ENCODE measurements at regions not wholly inside any gene's neighbourhood (a gene's known extent, or its start where the extent isn't known, plus 50 kb on each side); places are given as distances from the start of the nearest gene placed in this dataset.
A peak's percentile ranks its signal among the peaks of the same experiment; 100 is the strongest.

DNA sequence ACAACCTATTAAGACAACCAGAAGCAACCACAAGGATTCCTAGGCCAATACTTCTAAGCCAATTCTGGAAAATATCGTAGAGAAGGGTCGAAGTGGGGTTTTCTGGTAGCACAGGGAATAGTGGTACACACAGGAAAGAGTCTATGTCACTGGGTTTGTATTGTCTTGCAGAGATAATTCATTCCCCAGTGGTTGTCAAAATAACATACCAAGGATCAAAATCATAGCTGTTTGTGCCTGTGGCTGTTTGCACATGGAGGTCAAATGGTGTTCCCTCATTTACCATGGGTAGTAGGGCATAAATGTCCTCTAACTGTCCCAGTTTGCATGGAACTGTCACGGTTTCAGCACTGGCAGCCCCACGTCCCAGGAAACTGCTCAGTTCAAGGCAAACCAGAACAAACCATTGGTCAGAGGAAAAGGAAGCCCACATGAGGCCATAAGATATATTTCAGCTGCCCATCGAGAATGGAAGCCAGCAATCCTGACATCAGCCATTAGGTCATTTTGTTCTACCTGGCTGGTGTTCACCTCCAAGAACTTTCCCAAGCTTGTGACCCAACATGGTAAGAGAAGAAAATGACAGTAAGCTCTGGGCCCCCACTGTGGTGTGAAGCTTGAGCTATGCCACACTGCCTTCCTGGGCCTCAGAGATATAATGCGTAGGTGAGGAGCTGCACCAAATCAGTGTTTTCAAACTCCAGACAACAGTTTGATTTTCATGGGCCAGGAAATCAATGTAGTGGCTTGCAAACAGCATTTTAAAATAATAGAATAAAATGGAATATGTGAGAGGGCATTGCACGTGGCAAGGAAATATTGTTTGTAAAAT, 53.9 kb upstream of the NFE2L3 start:
- no peak for TF ChIP-seq POLR2A (IDR thresholded peaks at IDR 0.05; ENCODE audit: low read depth, low read length)
- TF ChIP-seq TAF1 (IDR thresholded peaks at IDR 0.05; ENCODE audit: borderline replicate concordance, low read depth, low read length) = no peak
- TF ChIP-seq POLR2AphosphoS5 (IDR thresholded peaks at IDR 0.05; ENCODE audit: low read depth, low read length) = no peak
- FAIRE-seq = no peak
- DNase-seq (ENCODE audit: insufficient read length) = no peak

DNA sequence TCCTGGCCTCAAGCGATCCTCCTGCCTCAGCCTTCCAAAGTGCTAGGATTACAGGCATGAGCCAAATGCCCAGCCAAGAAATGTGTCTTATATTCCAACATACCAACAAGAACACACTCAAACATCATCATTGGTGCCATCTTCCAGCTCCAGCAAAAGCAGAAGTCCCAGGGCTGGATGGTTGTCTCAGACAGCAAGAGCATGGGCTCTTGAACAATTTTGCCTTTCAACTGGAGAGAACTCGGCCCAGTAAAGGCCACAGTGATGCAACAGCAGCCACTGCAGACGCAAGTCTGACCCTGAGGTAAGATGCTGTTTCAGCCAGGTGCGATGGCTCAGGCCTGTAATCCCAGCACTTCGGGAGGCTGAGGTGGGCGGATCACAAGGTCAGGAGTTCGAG, 52.8 kb upstream of the NFE2L3 start:
- TF ChIP-seq POLR2AphosphoS5 (IDR thresholded peaks at IDR 0.05; ENCODE audit: low read depth, low read length) (no peak), POLR2A (IDR thresholded peaks at IDR 0.05; ENCODE audit: low read depth, low read length) (no peak), TAF1 (IDR thresholded peaks at IDR 0.05; ENCODE audit: borderline replicate concordance, low read depth, low read length) (no peak)
- DNase-seq (ENCODE audit: insufficient read length) (no peak), FAIRE-seq (no peak)

- no peak for FAIRE-seq
- DNase-seq (ENCODE audit: insufficient read length) = no peak
- TF ChIP-seq TAF1 (IDR thresholded peaks at IDR 0.05; ENCODE audit: borderline replicate concordance, low read depth, low read length) = no peak
- no peak for TF ChIP-seq POLR2A (IDR thresholded peaks at IDR 0.05; ENCODE audit: low read depth, low read length)
- TF ChIP-seq POLR2AphosphoS5 (IDR thresholded peaks at IDR 0.05; ENCODE audit: low read depth, low read length) = no peak
Observed at GRCh38 chr7:26100406-26101339, 51.3 kb upstream of the NFE2L3 start.

DNA sequence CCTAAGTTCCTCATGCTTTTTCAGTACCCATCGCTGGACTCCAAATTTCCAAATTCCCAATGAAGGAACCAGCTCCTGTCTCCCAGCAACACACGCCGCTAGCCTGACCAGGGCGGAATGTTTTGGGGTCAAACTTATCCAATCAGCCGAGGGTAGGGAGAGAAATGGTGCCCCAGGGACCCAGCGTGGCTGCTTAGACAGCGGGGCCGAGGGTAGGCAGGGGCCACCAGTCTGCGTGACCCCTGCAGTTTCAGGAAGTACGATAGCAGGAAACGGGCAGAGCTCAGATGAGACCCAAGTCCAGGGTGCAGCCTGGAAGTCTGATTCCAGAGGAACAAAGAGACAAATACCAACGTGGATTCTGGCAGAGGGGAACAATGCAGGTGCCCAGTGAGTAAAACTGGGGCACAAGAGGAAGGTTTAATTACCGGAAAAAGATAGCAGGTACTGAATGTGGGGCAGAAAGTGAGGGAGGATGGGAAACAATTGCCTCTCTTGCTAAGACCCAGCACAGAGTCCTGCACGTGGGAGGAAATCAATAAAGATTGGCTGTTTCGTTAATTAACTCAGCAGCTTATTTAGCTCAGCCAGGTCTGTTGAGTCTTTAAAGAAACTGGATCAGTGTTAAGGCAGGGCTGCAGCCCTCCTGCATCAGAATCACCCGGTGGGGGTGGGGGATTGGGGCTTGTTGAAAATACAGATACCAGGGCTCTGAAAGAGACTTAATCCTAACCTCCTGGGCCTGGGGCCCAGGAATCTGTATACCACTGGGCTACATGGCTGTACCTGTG, 50.4 kb upstream of the NFE2L3 start:
- no peak for FAIRE-seq
- no peak for DNase-seq (ENCODE audit: insufficient read length)

GRCh38 chr7:26102176-26102575, 49.8 kb upstream of the NFE2L3 start:
- DNase-seq (ENCODE audit: insufficient read length) (no peak), FAIRE-seq (no peak)
- TF ChIP-seq POLR2A (IDR thresholded peaks at IDR 0.05; ENCODE audit: low read depth, low read length) = no peak

More for the DNA sequence above, 50.4 kb upstream of the NFE2L3 start:
- TF ChIP-seq POLR2AphosphoS5 (IDR thresholded peaks at IDR 0.05; ENCODE audit: low read depth, low read length) = no peak
- no peak for TF ChIP-seq TAF1 (IDR thresholded peaks at IDR 0.05; ENCODE audit: borderline replicate concordance, low read depth, low read length)
- TF ChIP-seq POLR2A (IDR thresholded peaks at IDR 0.05; ENCODE audit: low read depth, low read length) = peak; percentile 52; the same call in 1 of the 2 replicates
